ENCODE measurements at regions not wholly inside any gene's neighbourhood (a gene's known extent, or its start where the extent isn't known, plus 50 kb on each side); places are given as distances from the start of the nearest gene placed in this dataset.
"Not testable (repeated sequence)": the region's sequence is repeated elsewhere in the genome, so short reads cannot be mapped to it uniquely, and the experiment has no call there.

- no peak for DNase-seq
These were observed 138.3 kb upstream of the FAM47A start for GRCh38 chrX:34270434-34270833.

GRCh38 chrX:34238896-34239295 is 106.8 kb upstream of the FAM47A start:
- DNase-seq: peak; percentile 29

- not testable (repeated sequence) for DNase-seq
These were observed 98.0 kb upstream of the FAM47A start for GRCh38 chrX:34230156-34230555.

- no peak for DNase-seq
These were observed 95.7 kb upstream of the FAM47A start for GRCh38 chrX:34227804-34228203.

- DNase-seq: no peak
These were observed 91.5 kb upstream of the FAM47A start for GRCh38 chrX:34223574-34223973.

- no peak for DNase-seq
These were observed 85.9 kb upstream of the FAM47A start for GRCh38 chrX:34218063-34218462.

GRCh38 chrX:34197946-34198345 is 65.8 kb upstream of the FAM47A start:
- no peak for DNase-seq

Data from dermis blood vessel endothelial cell (primary cell).